Upper lobe of left lung (tissue), 6 donors: ENCODE measurements at regions not wholly inside any gene's neighbourhood (a gene's known extent, or its start where the extent isn't known, plus 50 kb on each side); places are given as distances from the start of the nearest gene placed in this dataset.
"Not testable (repeated sequence)": the region's sequence is repeated elsewhere in the genome, so short reads cannot be mapped to it uniquely, and the experiment has no call there.

Source experiments
- ATAC-seq, 2 donors: fragments of 200-7000 bp; cut with Tn5 transposase; one replicate each; pipeline ENCODE4 v1.9.1; 2022; ENCODE audit warnings: mild to moderate bottlenecking in 2 of 2, moderate library complexity in 2 of 2; ENCODE audit not compliant: low FRiP score in 2 of 2
- DNase-seq, 2 donors: peaks; one replicate each; pipeline ENCODE4 v3.0.0-alpha.2; 2019 to 2020
- H3K27ac ChIP-seq, 4 donors: fragments of 200-600 bp; sonication (generic); one replicate each; pipeline ENCODE4 v1.5.1; 2016 to 2019
- H3K27me3 ChIP-seq, 4 donors: fragments of 200-600 bp; sonication (generic); one replicate each; pipeline ENCODE4 v1.5.1; 2017 to 2019
- H3K36me3 ChIP-seq, 4 donors: fragments of 200-600 bp; sonication (generic); one replicate each; pipeline ENCODE4 v1.5.1; 2016 to 2019
- H3K4me1 ChIP-seq, 4 donors: fragments of 200-600 bp; sonication (generic); one replicate each; pipeline ENCODE4 v1.5.1; 2018 to 2019
- H3K4me3 ChIP-seq, 4 donors: fragments of 200-600 bp; sonication (generic); one replicate each; pipeline ENCODE4 v1.5.1; 2017 to 2019; ENCODE audit warnings: mild to moderate bottlenecking in 2 of 4, moderate library complexity in 1 of 4
- H3K9me3 ChIP-seq, 4 donors: fragments of 200-600 bp; sonication (generic); one replicate each; pipeline ENCODE4 v1.5.1; 2018 to 2019
- CTCF ChIP-seq, 6 experiments: fragments of 450-650 bp in 4 of 6; fragments of 200-600 bp in 2 of 6; sonication (generic) in 2 of 6; IDR thresholded peaks; one replicate each; pipeline ENCODE4 v1.5.1; 2016 to 2019; ENCODE audit warnings: antibody characterized with exemption in 6 of 6
- EP300 ChIP-seq, 4 donors: sonication (generic); formaldehyde crosslinking; IDR thresholded peaks; one replicate each; pipeline ENCODE4 v1.5.1; 2017; ENCODE audit warnings: antibody characterized with exemption in 4 of 4, control low read depth in 2 of 4
- POLR2A ChIP-seq, 4 donors: fragments of 450-650 bp; IDR thresholded peaks; one replicate each; pipeline ENCODE4 v1.5.1; 2016 to 2017; ENCODE audit warnings: antibody characterized with exemption in 4 of 4, mild to moderate bottlenecking in 2 of 4
- POLR2AphosphoS5 ChIP-seq, 2 donors: sonication (generic); formaldehyde crosslinking; IDR thresholded peaks; one replicate each; pipeline ENCODE4 v1.5.1; 2017; ENCODE audit warnings: antibody characterized with exemption in 2 of 2
- WGBS, 2 donors: methylation state at CpG; one replicate each; pipeline ENCODE4 v1.1.5; 2017 to 2018; 5-methylcytosine and 5-hydroxymethylcytosine counted together
- donor health status: DM: no; HTN: no; CAD: no; lungs with moderate emphysema.
- donor health status: DM: no; HTN: yes; CAD: no; lungs with severe emphysema.

- Histone ChIP-seq H3K4me1 (peaks cover 5 to 8% (median 6%) of the 10 kb centered on the region in 4 donors), H3K27ac (no peak overlapping the region), H3K36me3 (no peaks in the 10 kb centered on the region), H3K9me3 (peaks cover 0 to 3% (median 0%) of the 10 kb centered on the region in 4 donors), H3K27me3 (no peaks in the 10 kb centered on the region), H3K4me3 (no peak overlapping the region)
- ATAC-seq, result peak in 1 of 2 donors; percentile 78
- WGBS, 2 donors, result 64 to 78% methylated on average over 2 of the region's 2 CpGs
- peak in 1 of 2 donors; percentile 45 for DNase-seq
- no peak for TF ChIP-seq CTCF (IDR thresholded peaks at IDR 0.05)
- no peak for TF ChIP-seq POLR2A (IDR thresholded peaks at IDR 0.05)
- no peak for TF ChIP-seq POLR2AphosphoS5 (IDR thresholded peaks at IDR 0.05)
- TF ChIP-seq EP300 (IDR thresholded peaks at IDR 0.05), result no peak
Observed at GRCh38 chr2:160570376-160570775, 76.8 kb upstream of the RBMS1 start.

- H3K4me1 ChIP-seq, result peaks cover 0 to 8% (median 3%) of the 10 kb centered on the region in 4 donors
- H3K4me3 ChIP-seq, result no peak overlapping the region
- H3K36me3 ChIP-seq, result no peaks in the 10 kb centered on the region
- ATAC-seq (peak in 1 of 2 donors; percentile 43), DNase-seq (no peak)
- TF ChIP-seq POLR2AphosphoS5 (IDR thresholded peaks at IDR 0.05), result no peak
- WGBS, 2 donors, result 64 to 92% methylated on average over 1 of the region's 1 CpG
- peaks cover 0 to 3% (median 0%) of the 10 kb centered on the region in 4 donors for H3K9me3 ChIP-seq
- no peaks in the 10 kb centered on the region for H3K27me3 ChIP-seq
- H3K27ac ChIP-seq, result no peak overlapping the region
Observed at GRCh38 chr2:160574468-160575140, 81.0 kb upstream of the RBMS1 start.

- Histone ChIP-seq H3K36me3 (no peaks in the 10 kb centered on the region), H3K9me3 (peaks cover 0 to 3% (median 0%) of the 10 kb centered on the region in 4 donors), H3K27ac (peak overlapping the region in 1 of 4 donors; percentile 20), H3K4me1 (peaks cover 0 to 7% (median under 1%) of the 10 kb centered on the region in 4 donors), H3K4me3 (no peak overlapping the region), H3K27me3 (no peaks in the 10 kb centered on the region)
- no peak for DNase-seq
- ATAC-seq, result no peak
- no peak for TF ChIP-seq EP300 (IDR thresholded peaks at IDR 0.05)
- no peak for TF ChIP-seq CTCF (IDR thresholded peaks at IDR 0.05)
- no peak for TF ChIP-seq POLR2AphosphoS5 (IDR thresholded peaks at IDR 0.05)
- no peak for TF ChIP-seq POLR2A (IDR thresholded peaks at IDR 0.05)
Observed at GRCh38 chr2:160575368-160575767, 81.8 kb upstream of the RBMS1 start.

GRCh38 chr2:160576054-160576499, 82.5 kb upstream of the RBMS1 start:
- TF ChIP-seq POLR2AphosphoS5 (IDR thresholded peaks at IDR 0.05) (no peak), EP300 (IDR thresholded peaks at IDR 0.05) (no peak), CTCF (IDR thresholded peaks at IDR 0.05) (no peak), POLR2A (IDR thresholded peaks at IDR 0.05) (no peak)
- no peaks in the 10 kb centered on the region for H3K27me3 ChIP-seq
- ATAC-seq (no peak), DNase-seq (no peak)
- peak overlapping the region in 2 of 4 donors; percentile 20 to 24 for H3K27ac ChIP-seq
- no peaks in the 10 kb centered on the region for H3K36me3 ChIP-seq
- 6 to 19% methylated on average over 1 of the region's 1 CpG for WGBS, 2 donors
- peaks cover 0 to 3% (median 0%) of the 10 kb centered on the region in 4 donors for H3K9me3 ChIP-seq
- H3K4me3 ChIP-seq, result no peak overlapping the region
- H3K4me1 ChIP-seq, result peaks cover 0 to 7% (median 0%) of the 10 kb centered on the region in 4 donors

- not testable (repeated sequence) for H3K36me3 ChIP-seq, H3K27me3 ChIP-seq, H3K4me3 ChIP-seq, H3K27ac ChIP-seq, H3K4me1 ChIP-seq, H3K9me3 ChIP-seq, DNase-seq, ATAC-seq
- 47 to 83% methylated on average over 1 of the region's 1 CpG for WGBS, 2 donors
Observed at GRCh38 chr2:160577081-160577480, 83.5 kb upstream of the RBMS1 start.

GRCh38 chr2:160581035-160581434, 87.4 kb upstream of the RBMS1 start:
- ATAC-seq (peak in 1 of 2 donors; percentile 63), DNase-seq (no peak)
- Histone ChIP-seq H3K27ac (no peak overlapping the region), H3K4me1 (peaks cover 11 to 19% (median 15%) of the 10 kb centered on the region in 4 donors), H3K27me3 (no peaks in the 10 kb centered on the region), H3K4me3 (no peak overlapping the region), H3K9me3 (no peaks in the 10 kb centered on the region), H3K36me3 (no peaks in the 10 kb centered on the region)
- WGBS, 2 donors, result 89 to 100% methylated on average over 3 of the region's 3 CpGs
- TF ChIP-seq EP300 (IDR thresholded peaks at IDR 0.05) (no peak), POLR2AphosphoS5 (IDR thresholded peaks at IDR 0.05) (no peak), POLR2A (IDR thresholded peaks at IDR 0.05) (no peak), CTCF (IDR thresholded peaks at IDR 0.05) (no peak)
